GM18520 (cell line): ENCODE measurements at regions not wholly inside any gene's neighbourhood (a gene's known extent, or its start where the extent isn't known, plus 50 kb on each side); places are given as distances from the start of the nearest gene placed in this dataset.

ENCODE experiments used
- ATAC-seq: cut with Tn5 transposase; IDR thresholded peaks from one replicate; pipeline ENCODE4 v1.9.1; 2021; ENCODE audit not compliant: unreplicated experiment

DNA sequence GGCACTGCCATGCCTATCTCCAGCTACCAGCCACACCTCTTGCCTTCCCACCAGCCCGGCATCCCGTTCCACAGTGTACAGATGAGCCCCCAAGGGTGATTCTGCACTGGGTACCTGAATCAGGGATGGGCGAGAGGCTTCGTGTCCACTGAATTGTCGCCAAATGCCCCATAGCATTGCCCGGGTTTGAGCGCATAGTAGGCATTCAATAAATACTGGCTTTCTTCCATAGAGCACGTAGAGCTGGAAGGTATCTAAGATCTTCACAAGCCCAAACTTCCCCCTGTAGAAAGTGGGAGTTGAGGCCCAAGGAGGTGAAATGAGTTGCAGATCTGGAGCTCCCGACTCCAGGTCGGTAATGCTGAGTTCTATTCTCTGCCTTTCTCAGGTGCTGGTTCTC is 358.7 kb downstream of the LPIN1 start:
- ATAC-seq: no peak

DNA sequence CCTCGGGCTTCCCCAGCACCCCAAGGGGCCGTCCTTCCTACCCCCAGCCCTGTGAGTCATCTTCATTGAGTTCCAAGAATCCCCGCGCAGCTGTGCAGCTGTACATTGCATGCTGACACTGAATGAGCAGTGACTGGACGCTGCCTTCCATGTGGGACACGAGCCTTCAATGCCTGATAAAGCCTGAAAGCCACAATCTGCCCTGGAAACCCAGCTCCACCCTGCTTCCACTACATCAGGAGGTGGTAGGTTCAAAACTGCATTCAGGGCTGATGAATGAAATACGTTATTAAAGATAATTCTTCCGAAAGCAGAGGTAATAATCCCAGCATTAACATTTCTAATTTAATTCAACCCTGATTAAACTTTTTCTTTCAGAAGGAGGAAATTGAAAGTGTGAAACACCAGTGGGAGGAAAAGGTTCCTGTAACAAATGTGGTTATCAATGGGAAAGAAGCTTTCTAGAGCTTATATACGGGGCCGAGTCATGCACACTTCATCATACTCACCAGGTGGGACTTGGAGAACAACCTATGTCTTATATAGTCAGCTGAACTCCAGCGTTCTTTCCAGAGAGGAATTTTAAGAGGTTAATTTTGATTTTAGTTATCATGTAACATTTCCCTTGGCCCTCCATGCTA is 360.1 kb downstream of the LPIN1 start:
- no peak for ATAC-seq

DNA sequence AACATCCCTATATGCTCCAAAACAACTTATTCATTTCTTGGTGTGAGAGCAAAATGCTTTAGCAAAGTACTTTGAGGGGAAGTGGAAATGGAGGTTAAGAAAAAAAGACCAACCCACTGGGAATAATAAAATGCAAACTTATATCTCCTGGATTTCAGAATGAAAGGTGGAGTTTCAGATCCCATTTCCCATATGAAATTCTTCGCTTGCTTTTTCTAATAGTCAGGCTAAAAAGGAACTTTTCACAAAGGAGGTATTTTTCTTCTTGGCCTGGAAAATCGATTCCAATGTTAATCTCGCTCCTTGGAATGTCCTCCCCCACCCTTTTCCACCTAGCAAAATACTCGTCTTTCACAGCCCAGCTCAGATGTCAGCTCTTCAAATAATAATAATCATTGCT is 360.9 kb downstream of the LPIN1 start:
- ATAC-seq: no peak

DNA sequence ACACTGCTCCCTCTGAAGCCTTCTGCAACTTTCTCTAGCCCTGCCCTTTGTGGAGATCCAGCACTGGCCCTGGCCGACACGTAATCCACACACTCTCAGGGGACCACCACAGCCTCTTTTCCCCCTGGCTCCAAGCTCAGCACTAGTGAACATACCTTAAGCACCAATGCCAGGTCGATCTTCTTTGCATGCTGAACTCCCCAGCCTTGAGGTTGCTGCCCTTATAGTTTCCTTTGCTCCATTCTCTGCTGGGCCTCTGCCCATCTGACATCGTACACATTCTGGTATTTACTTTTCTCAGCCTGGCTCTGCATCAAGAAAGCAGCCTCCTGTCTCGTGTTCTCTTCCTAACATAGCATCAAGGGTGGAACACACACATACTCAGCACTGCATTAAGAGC is 361.5 kb downstream of the LPIN1 start:
- ATAC-seq: no peak

GRCh38 chr2:12109363-12110017 is 363.1 kb downstream of the LPIN1 start:
- no peak for ATAC-seq

DNA sequence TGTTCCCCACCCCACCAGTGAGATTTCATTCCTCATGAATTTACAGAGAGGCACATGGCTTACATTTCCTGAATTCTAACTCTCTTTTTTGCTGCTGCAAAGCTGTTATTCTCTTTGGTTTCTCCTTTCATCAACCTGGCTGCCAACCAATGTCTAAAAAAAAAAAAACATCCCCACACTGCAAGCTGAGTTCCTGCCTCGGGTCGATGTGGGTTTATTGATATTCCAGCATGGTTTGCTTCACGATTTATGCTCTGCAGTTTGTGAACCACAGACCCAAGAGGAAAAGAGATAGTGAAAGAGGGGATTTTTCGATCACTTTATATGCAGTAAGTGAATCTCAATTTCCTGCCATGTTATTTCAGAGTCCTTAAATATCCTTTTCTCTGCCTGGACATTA is 363.6 kb downstream of the LPIN1 start:
- ATAC-seq: no peak

- ATAC-seq: no peak
Observed at GRCh38 chr2:12110481-12110880, 364.0 kb downstream of the LPIN1 start.

- ATAC-seq: no peak
Observed at GRCh38 chr2:12113412-12113811, 367.0 kb downstream of the LPIN1 start.

DNA sequence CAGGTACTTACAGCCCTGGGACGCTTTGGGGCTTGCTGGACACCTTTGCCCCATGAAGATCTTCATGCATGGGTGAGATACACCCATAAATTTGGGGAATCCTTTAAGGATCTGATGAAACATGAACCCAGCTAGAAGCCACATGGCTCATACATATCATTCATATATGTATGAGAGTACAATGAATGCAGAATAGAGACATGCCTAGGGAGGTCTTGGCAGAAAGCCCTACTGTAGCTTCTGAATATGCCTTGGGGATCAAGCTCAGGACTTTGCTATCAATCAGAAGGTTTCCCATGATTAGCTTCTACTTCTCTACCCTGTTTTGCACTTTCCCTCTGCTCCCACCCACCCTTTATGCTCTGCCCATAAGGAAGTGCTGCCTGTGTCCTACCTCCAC is 368.4 kb downstream of the LPIN1 start:
- ATAC-seq: no peak

GRCh38 chr2:12116228-12116750 is 369.9 kb downstream of the LPIN1 start:
- no peak for ATAC-seq

DNA sequence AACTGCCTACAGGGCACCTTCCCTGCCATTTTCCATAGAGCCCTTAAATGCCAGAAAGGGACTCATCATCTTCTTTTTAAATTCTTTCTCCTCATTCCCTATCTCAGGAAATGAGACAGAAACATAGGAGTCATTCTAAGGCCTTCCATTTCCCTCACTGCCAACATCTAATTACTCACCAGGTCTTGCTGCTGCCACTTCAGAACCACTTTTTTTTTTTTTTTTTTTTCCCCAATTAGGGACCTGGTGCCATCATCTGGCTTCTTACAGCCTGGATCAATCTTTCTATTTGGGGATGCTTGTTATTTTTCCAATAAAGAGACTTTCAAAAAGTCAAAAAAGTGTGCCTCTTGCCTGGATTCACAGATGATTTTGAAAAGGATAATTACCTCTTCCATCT is 373.4 kb downstream of the LPIN1 start:
- ATAC-seq: no peak

GRCh38 chr2:12120281-12121150 is 374.1 kb downstream of the LPIN1 start:
- ATAC-seq: no peak

DNA sequence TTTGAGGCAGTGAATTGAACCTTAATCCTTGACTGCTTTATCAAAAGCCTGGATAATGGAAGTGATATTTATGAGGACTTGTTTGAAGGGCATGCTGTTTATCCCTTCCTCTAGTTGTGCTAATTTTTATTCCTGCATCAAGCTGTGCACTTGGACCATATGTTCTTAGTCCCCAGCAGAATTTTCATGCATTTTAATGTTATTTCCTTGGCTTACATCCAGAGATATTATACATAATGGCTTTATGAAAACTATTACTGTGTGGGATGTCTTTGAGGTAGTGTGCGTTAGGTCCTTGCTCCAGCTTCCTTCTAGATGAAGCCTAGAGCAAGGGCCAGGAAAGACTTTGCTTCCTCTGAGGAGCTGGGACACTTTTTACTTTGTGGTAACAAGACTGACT is 378.4 kb downstream of the LPIN1 start:
- ATAC-seq: no peak

DNA sequence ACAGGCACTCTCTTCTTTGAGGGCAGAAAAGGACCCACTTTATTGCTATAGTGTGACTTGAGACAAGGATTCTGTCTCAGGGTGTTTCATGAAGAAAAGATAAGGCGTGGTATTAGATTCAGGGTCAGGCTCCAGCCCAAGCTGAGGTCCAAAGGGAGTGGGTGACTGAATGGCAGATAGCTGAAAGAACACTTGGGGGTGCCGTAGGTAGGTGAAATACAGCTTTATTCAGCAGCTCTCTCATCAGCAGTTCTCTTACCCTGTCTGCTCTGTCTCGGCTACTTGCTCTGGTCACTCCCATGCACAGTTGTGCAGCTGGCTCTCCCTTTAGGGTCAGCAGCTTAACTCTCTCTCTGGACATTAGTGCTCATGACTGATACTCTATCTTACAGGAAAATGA is 379.9 kb downstream of the LPIN1 start:
- no peak for ATAC-seq

DNA sequence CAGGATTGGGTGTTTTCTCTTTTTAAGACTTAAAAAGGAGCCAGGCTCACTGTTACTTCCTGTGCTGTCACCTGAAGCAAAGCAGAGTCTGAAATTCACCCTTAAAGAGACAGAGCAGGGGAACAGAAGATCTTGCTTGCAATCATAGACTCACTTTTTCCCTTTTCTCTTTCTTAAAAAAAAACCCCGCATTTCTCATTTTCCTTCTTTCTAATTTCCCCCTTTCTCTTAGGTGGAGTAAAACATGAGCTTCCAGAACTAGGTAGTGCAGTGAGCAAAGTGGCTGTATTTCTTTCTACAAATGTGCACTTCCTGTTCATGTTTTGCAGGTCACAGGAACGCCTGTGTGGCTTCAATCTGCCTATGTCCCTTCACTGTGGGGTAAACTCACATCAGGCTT is 381.2 kb downstream of the LPIN1 start:
- no peak for ATAC-seq

- ATAC-seq: no peak
Observed at GRCh38 chr2:12131975-12132374, 385.5 kb downstream of the LPIN1 start.

DNA sequence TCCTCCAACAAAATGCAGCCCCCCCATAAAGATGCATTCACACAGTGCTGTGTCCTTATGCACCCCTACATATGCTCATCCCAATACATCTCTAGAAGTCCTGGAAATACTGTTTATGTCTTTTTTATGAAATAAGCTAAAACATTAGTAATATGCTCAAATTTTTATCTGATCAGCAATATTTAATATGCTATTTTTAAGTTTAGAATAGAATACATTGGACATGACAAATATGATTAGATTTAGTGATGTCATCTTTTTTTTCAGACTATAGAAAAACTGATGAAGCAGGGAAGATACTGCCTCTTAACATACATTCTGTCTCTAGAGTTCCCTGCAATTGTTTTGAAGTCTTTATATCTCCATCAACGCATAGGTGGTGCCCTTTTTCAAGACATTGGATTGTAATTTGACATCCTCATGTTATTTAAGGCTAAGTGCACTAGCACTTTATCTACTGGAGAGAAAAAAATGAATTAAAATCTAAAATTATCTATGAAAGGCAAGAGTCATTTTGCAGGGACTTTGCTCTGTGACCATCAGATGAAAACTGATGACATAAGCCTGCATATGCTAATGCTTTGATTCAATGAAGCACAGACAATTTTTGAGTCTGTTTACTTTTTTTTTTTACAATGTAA is 395.3 kb downstream of the LPIN1 start:
- no peak for ATAC-seq

- no peak for ATAC-seq
Observed at GRCh38 chr2:12151716-12152115, 405.3 kb downstream of the LPIN1 start.

DNA sequence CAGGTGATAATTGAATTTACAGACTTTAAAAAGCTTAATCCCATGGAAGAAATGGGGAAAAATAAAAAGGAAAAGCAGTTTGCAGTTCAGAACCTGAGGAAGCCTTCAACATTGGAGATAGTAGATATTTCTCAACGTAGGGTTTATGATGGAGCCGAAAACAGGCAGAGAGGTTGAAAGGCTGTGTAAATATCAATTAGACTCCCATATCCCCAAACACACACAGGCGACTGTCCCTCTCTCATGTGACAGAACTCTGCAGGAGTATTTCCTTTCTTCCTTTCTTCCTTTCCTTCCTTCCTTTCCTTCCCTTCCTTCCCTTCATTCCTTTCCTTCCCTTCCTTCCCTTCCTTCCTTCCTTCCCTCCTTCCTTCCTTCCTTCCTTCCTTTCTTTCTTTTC is 406.5 kb downstream of the LPIN1 start:
- no peak for ATAC-seq

DNA sequence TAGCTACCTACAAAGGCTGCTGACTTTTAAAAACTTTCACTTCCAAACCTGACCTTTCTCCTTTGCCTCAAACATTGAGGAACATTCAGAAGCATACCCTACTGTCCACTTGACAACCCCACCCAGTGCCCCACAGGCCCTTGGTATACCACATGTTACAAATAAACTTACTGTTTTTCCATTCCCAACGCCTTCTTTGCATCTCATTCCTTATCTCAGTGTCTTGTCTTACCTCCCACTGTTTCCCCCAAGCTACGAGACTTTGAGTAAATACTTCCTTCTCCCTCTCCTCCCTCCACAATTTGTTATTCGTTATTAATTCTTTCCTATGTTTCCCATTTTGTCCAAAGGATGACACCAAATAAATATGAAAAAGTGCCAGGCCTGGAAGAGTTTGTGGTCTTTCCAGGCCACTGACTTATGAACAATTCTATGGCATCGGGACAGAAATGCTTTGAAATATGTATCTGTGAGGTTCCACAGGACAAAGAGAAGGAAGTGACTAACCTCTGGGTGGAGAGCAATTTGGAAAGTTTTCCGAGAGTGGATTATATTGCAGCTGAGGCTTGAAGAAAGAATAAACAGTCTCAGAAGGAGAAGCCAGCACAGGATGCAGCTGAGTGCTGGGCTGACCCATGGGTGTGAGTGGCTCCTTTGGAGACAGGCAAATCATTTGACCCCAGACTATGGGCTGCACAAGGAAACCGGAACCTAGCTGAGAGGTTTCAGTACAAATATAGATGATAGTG is 409.0 kb downstream of the LPIN1 start:
- ATAC-seq: no peak

GRCh38 chr2:12156349-12156748 is 409.9 kb downstream of the LPIN1 start:
- ATAC-seq: no peak
